Uterus (tissue), 2 donors: ENCODE measurements at regions not wholly inside any gene's neighbourhood (a gene's known extent, or its start where the extent isn't known, plus 50 kb on each side); places are given as distances from the start of the nearest gene placed in this dataset.

Experiments
- POLR2A ChIP-seq, 2 donors: fragments of 450-650 bp; IDR thresholded peaks; one replicate each; pipeline ENCODE4 v1.6.1; 2016; ENCODE audit warnings: antibody characterized with exemption in 2 of 2, mild to moderate bottlenecking in 1 of 2, moderate library complexity in 1 of 2
- TF ChIP-seq, protein P1 (sequence below), 4 experiments: fragments of 200-600 bp in 2 of 4; fragments of 450-650 bp in 2 of 4; sonication (generic) in 2 of 4; IDR thresholded peaks; one replicate each; pipeline ENCODE4 v1.5.1; 2016 to 2019; ENCODE audit warnings: antibody characterized with exemption in 4 of 4, mild to moderate bottlenecking in 2 of 4, moderate library complexity in 1 of 4

DNA sequence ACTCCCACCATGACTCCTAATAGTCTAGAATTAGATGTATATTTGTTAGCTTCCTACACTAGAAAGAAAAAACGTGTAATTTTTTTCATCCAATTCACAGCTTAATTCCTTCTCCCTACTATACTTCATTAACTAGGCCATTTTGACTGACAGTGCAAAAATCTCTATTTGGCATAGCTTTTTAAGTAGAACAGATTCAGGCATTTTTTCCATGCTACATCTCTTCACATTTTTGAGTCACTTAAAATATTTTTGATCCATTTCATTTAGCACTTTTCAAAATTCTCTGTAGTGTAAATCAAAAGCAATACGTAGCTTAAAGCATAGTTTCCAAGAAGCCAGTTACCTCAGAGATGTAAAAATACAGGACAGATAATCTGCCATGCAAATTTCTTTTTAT is 391.1 kb upstream of the NPVF start:
- no peak for TF ChIP-seq POLR2A (IDR thresholded peaks at IDR 0.05)
- TF ChIP-seq, protein P1, sequence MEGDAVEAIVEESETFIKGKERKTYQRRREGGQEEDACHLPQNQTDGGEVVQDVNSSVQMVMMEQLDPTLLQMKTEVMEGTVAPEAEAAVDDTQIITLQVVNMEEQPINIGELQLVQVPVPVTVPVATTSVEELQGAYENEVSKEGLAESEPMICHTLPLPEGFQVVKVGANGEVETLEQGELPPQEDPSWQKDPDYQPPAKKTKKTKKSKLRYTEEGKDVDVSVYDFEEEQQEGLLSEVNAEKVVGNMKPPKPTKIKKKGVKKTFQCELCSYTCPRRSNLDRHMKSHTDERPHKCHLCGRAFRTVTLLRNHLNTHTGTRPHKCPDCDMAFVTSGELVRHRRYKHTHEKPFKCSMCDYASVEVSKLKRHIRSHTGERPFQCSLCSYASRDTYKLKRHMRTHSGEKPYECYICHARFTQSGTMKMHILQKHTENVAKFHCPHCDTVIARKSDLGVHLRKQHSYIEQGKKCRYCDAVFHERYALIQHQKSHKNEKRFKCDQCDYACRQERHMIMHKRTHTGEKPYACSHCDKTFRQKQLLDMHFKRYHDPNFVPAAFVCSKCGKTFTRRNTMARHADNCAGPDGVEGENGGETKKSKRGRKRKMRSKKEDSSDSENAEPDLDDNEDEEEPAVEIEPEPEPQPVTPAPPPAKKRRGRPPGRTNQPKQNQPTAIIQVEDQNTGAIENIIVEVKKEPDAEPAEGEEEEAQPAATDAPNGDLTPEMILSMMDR (IDR thresholded peaks at IDR 0.05): no peak
